Astrocyte of the hippocampus (primary cell): ENCODE measurements at regions not wholly inside any gene's neighbourhood (a gene's known extent, or its start where the extent isn't known, plus 50 kb on each side); places are given as distances from the start of the nearest gene placed in this dataset.

Experiments
- DNase-seq: peaks from one replicate; pipeline ENCODE4 v3.0.0; 2011; ENCODE audit warnings: low read depth, low spot score

DNA sequence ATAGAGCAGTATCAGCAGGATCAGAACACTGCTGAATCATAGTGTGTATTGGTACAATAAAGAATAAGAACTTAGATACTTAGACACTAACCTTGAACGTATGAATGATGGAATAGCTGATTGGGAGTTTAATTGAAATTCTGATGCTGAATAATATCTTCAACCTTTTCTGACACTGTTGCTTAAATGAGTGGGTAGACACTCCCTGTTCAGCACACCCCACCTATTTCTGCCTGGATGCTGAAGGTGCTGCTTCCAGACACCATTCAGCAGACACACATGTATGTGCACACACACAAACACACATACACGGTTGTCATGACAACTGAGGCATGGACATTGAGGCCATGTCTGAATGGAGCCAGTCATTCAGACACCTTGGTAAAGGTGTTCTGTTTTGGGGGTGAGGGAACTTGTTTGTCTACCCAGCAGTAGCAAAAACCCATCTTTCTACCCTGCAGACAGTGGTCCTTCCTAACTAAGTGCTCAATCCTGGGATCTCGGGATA lies 54.3 kb downstream of the TMEM215 start:
- DNase-seq, result no peak

DNA sequence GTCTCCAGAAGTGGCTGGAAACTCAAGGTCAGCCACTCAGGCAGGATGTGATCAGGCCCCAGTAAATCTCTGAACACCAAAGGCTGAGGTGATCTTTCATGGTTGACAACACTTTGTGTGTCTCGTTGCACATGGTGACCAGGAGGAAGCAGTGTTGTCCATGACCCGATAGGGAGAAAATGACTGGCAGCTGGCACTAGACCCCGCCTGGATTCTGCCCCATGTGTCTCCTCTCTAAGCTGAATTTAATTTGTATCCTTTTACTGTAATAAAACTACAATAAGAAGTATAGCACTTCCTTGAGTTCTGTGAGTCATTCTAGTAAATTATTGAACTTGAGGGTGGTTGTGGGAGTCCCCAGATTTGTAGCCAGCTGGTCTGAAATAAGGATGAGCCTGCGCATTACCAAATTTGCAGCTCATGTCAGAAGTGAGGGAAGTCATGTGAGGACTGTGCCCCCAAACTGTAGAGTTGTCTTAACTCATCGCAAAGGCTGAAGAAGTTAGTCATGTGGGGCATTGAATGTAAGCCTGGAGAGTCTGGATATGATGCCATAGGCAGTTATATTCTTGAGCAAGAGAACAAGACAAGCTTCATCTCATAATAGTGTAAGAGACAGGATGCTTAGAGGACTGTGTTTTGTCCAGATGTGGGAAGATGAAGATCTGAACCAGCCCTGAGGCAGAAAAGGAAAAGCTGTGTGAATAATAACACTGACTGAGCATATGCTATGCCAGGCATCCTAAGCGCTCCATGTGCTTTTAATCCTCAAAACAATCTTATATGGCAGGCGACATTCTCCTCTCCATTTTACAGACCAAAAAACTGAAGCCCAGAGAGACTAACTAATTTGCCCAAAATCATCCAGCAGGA lies 55.9 kb downstream of the TMEM215 start:
- no peak for DNase-seq

DNA sequence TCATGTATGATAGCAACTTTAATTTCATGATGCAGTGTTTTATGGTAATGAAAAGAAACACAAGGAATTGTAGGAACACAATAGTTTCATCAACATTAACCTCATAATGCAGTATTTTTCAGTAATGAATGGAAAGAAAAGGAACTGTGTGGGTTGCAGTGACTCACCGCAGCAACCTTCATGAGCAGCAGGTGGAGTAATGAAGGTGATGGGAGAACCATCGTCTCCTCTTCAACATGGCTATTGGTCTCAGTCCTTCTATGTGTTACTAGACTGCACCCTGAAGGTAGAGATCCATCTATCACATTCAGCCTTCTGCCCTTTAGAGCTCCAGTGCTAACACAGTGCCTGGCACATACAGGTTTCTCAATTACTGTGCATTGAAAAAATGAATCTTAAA lies 58.0 kb downstream of the TMEM215 start:
- no peak for DNase-seq

DNA sequence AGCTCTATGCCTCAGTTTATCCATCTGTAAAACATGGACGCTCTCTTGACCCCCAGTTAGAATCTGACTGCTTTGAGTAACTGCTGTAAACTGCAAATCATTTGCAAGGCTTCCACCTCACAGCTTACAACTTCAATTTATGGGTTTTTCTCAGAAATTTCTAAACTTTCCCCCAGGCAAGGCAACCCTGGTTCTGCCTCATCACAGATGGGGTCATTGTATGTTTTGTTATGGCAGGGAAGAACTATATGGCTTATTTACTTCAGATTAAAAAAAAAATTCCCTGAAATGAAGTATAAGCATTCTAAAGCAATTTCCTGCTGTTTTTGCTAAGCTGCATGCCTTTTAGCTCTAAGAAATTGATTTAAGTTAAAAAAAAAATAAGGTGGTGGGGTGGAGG lies 60.0 kb downstream of the TMEM215 start:
- DNase-seq, result no peak

DNA sequence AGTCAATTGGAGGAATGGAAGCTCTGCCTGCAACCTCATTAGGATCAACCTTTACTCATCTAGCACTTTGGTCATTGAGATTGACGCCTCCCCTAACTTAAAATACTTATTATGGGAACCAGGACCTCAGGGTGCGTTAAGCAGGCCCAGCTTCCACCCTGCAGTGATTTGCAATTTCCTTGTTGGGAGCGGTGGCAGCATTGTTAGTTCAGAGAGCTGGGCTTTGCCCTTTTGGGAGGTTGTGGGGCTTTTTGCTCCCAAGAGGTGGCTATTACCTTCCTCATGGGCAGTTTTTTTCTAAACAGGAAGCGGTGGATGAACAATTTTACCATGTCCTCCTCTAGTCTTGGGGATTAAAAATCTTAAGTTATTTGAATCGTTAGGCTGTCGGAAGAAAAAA lies 60.9 kb downstream of the TMEM215 start:
- DNase-seq, result no peak

DNA sequence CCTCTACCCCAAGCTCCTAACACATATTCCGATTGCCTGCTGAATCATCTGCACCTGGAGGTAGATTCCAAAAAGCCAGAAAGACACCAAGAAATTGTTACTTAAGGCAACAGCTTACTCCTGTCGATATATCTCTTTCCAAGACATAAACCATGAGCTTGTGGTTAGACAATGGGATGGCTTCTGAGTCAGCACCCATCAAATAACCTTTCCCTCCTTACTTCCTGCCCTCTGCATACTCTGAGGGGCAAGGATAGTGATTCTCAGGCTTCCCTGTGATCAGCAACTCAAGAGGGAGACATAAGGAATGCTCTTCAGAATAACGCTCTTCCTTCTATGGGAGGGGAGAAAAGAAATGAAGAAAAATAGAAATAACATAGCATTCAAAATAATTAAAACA lies 70.9 kb downstream of the TMEM215 start:
- DNase-seq, result no peak

DNA sequence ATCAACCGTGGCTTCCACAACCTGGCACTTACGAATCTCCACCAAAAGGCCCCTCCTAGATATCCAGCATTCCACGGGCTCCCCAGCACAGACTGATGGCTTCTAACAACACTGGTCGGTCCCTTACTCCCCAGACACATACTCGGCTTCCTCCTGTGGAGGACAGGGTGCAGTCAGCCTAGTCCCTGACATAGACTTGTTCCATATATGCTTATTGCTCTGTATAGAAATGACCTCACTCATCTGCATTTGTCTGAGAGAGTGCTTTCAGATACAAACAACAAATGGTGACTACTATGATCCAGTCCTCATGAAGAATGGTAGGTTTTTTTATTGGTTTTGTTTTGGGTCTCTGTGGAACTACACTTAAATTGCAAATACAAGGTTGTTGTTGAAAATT lies 72.4 kb downstream of the TMEM215 start:
- no peak for DNase-seq

DNA sequence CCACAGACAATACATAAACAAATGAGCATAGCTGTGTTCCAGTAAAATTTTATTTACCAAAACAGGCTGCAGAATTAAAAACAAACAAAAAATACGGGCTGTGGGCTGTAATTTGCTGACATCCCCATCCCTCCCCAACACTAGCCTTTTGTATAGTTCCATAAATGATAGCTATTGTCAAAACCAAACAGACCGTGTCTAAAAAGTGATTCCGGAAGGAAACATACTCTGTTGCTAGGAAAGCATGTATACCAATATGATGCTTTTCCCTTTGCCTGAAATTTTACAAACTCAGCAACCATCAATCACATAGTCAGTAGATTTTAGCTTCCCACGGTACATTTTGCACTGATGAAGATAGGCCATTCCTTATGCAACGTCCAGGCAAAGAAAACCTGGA lies 80.0 kb downstream of the TMEM215 start:
- no peak for DNase-seq

DNA sequence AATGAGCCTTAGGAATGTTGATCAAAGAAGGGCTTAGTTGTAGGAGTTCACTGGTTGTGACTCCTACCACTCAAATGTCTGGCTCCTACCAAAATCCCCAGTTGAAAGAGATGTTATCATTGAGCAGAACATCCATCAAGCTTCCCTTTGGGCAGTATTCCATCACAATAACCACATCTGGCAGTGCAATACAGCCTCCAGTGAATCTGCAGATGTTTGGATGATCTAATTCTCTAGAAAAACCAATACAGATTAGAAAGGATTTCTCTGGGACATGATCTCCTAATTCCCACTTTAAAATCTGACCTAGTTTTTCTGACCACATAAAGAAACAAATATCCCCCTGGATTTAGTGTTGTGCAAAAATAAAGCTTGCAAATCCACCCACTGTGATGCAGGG lies 81.6 kb downstream of the TMEM215 start:
- DNase-seq, result no peak

DNA sequence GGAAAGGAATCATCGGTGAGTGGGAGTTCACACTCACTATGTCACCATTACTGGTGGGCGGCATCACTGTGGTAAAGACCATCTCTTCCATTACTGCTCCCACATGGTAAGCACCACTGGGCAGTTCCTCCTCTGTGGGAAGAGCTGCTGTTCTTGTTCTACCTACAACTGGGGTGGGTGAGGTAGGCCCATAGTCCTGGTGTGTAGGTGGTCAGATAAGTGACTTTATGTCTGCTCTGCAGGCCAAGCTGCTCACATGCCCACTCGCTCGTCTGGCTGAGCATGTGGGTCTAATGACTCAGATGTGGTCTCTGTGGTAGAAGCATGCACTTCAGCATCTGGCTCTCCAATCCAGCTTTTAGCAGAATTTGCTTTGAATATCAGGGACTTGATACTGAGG lies 82.9 kb downstream of the TMEM215 start:
- peak; percentile 13 for DNase-seq

DNA sequence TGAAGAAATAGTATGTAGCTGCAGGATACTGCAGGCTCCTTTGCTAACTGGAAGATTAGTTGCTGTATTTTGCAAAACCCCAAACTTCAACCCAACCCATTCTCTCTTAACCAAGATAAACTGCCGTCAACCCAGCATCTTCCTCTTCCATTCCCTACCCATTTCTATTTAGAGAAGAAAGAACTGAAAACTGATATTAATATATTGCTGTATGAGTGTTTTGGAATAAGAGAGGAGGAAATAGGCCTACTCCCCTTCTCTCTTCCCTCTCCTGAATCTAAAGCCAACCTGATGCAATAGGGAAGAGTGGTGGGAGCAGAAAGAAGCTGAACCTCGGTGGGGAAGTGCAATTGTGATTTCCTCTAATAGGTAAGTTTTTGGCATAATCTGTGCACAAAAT lies 83.7 kb downstream of the TMEM215 start:
- DNase-seq, result no peak

DNA sequence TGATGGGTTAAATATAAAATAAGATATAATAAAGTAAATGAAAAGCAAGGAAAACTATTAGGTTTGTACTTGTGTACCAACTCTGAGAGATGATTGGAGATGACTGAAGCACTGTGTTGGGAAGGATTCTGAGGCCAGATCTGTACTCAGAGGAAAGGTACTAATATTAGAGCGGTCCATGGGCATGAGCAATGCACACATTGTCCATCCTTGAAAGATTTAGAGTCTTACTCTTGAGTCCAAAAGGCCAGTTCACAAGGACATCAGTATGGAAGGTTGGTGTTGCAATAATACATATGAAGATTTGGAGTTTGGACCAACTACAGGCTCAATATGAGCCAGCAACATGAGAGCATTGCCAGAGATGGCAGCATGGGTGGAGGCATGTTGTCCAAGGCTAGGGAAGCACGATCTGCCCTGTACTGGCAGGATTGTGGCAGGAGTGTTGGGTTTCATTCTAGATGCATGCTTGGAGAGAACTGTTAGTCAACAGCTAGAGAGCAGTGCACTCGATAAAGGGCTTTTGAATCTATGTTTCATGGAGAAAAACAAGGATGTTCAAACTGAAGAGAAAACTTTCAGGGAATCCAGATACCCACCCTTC lies 84.4 kb downstream of the TMEM215 start:
- DNase-seq, result no peak

DNA sequence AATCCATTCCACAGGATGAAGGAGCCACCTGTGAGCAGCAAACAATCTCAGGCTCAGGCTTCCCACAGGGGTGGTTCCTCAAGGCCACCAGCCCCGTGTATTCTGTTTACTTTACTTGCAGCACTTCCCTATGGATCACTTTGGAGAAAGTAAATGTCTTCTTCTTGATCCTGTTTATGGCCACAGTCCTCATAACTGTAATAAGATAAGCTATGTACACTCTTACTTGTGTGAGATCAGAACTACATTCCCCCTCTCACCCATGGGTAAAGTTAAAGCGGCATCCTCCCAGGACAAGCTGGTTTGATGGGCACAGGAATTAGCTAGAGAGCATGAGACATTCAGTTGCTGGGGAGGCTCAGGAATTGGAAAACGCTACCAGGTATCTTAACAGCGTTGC lies 86.1 kb downstream of the TMEM215 start:
- no peak for DNase-seq

DNA sequence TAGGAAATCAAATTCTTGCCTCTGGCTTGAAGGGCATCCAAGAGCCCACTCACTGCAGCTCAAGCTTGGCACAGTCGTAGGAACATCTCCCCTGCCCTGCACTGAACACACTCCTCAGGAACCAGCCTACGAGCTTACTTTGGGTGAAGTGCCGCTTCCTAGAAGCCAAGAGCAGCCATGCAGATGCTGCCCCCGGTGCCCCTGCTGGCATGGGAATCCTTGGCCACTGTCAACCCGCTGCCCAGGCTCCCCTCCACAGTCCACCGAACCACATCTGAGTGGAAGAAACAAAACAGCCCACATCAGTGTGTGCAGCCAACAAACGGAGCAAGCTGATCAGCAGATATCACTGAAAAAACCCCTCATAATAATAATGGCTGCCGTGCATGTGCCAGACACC lies 89.8 kb downstream of the TMEM215 start:
- no peak for DNase-seq

DNA sequence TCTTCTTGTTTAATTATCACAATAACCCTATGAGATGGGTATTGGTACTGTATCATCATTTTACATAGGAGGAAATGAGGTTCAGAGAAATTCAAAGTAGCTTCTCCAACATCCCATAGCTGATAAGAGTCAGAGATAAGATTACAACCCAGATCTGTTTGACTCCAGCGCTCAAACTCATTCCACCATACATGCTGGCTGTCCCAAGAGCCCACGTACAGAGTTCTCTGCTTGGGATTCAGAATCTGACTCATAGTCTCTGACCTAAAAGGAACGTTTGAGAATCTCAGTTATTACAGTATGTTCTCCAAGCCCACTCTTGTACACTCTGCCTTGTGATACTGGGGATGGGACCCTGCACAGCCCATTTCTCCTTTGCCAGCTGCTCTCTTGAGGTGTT lies 90.2 kb downstream of the TMEM215 start:
- no peak for DNase-seq

DNA sequence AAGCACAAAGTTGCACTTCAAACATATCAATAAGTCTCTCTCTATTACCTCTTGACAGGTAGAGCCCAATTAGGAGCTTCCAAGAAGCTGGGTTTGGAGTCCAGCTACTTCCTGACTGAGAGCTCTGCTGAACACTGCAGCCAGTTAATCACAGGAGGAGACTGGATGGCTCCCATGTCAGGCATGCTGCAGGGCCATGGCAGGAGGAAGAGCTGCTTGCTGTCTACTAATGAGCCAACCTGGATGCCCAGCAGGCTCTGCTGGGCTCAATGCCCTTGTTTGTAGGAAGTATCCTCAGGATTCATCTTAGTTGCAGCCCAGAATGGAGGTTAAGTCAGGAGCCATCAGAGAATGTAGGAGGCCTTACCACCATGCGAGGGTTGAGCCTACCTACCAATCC lies 91.9 kb downstream of the TMEM215 start:
- DNase-seq, result no peak

DNA sequence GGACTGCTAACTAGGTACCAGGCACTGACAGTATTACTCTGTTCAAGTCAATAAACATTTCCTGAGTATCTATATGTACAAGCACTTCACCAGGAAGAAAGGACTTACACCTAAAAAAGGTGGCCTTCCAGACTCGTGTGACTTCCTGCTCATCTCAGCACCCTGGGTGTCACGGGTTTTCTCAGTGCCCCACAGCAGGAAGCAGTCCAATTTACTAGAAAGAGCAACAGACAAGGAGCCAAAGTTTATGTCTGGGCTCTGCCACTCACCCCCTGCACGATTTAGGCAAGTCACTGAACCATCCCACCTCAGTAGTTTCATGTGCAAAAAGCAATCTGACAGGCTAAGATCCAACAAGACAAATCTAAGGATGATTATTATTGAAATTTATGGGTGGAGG lies 92.4 kb downstream of the TMEM215 start:
- no peak for DNase-seq

DNA sequence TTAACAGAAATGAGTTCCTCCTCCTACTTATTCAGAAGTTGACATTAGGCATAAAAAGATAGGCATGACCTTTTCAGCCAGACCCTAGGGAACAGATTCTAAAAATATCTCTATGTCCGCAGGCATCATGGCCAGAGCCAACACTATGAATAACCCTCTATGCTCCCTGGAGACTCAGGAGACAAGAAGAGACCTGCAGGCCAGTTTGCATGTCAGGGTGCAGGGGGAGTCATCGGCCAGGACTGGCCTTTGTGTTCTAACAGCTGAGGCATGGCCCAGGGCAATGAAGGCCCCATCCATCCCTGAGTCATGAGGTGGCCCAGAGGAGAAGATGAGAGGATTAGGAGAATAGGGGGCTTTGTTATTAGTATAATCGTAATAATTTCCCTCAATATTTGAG lies 93.8 kb downstream of the TMEM215 start:
- DNase-seq, result no peak

DNA sequence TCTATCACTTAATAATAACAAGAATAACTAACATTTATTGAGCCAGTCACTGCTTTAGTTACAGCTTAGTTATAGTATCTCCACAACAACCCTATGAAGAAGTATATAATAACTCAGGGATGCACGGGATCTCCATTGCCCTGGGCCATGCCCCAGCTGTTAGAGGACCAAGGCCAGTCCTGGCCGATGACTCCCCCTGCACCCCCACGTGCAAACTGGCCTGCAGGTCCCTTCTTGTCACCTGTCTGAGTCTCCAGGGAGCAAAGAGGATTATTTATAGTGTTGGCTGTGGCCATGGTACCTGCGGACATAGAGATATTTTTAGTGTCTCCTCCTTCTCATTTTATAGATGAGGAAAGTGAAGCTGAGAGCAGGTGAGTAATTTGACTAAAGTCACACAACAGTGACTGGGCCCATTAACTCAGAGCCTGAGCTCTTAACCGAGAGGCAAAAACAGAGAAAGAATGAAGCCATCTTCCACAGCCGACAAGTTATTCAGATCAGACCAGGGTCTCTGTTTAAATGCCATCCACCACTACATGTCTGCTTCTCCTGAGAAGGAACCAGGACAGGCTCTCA lies 94.4 kb downstream of the TMEM215 start:
- DNase-seq, result no peak

DNA sequence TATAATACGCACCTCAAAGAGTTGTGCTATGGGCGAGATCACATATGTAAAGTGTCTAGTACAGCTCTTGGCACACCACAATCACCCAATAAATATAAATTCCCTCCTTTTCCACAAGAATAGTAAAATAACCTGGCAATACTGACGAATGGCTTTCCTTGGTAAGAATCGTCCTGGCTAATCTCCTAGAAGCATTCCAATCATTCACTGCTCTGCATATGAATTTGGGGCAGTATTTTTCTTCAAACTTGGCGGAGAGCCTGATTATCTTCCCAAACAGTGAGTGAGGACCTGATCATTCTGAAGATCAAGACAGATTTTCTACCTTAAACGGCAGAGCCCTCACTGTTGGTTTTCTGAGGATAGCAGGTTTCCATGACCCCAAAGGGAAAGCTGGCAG lies 96.0 kb downstream of the TMEM215 start:
- DNase-seq, result peak; percentile 38

DNA sequence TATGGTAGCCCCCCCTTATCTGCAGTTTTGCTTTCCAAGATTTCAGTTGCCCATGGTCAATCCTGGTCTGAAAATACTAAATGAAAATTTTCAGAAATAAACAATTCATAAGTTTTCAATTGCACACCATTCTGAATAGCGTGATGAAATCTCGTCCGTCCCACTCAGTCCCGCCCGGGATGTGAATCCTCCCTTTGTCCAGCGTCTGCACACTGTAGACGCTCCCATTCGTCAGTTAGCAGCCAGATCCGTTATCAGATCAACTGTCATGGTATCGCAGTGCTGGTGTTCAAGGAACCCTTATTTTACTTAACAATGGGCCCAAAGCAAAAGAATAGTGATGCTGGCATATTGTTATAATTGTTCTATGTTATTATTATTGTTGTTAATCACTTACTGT lies 98.6 kb downstream of the TMEM215 start:
- no peak for DNase-seq

DNA sequence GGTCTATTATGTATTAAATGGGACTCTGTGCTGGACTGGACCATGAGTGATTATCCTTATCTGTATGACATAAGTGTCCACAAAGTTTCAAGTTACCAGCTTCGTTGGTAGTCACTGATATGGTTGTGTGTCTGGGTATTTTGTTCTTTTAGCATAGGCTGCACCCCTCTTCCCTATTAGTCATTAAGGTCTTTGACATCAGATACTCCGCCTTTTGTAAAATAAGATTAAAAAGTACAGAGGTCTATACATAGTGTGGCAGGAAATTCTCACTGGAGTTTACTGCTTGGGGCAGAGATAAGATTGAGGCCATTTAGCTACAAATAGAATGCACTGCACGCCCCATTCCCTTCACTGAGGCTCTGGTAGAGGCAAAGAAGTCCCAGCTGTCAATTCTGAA lies 99.4 kb downstream of the TMEM215 start:
- no peak for DNase-seq

DNA sequence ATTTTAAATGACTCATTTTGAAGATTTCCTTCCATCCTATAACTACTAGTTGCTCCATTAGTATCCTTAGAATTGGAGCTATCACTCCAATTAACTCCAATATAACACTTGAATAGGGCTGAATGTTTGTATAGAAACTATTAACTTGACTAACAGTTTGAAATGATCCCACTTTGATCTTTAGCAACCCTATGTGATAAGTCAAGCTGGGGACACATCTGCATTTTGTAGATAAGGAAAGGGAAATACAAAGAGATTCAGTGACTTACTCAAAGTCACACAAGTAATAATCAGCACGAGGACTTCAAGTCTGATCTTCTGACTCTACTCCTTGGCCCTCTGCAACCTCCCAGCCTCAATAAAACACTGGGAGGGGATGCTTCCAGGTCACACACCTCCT lies 101.1 kb downstream of the TMEM215 start:
- DNase-seq, result no peak
